ENCODE measurements at regions not wholly inside any gene's neighbourhood (a gene's known extent, or its start where the extent isn't known, plus 50 kb on each side); places are given as distances from the start of the nearest gene placed in this dataset.

GRCh38 chr2:23171108-23171507 lies 213.9 kb upstream of the KLHL29 start:
- TF ChIP-seq BHLHE40 (IDR thresholded peaks at IDR 0.05; ENCODE audit: borderline replicate concordance) (no peak), PKNOX1 (IDR thresholded peaks at IDR 0.05) (no peak), ELF4 (IDR thresholded peaks at IDR 0.05) (no peak), TARDBP (IDR thresholded peaks at IDR 0.05) (no peak), HDGF (IDR thresholded peaks at IDR 0.05; ENCODE audit: borderline replicate concordance) (no peak), ARNT (IDR thresholded peaks at IDR 0.05) (no peak), FOXM1 (IDR thresholded peaks at IDR 0.05; ENCODE audit: borderline replicate concordance) (no peak)
